ENCODE measurements at regions not wholly inside any gene's neighbourhood (a gene's known extent, or its start where the extent isn't known, plus 50 kb on each side); places are given as distances from the start of the nearest gene placed in this dataset.

- DNase-seq (ENCODE audit: low read depth in 4 of 4, low spot score in 3 of 4): no peak
Measured at GRCh38 chr9:80072451-80072850, 500.7 kb downstream of the TLE4 start.

- no peak for DNase-seq (ENCODE audit: low read depth in 4 of 4, low spot score in 3 of 4)
Measured at GRCh38 chr9:80070071-80070742, 498.4 kb downstream of the TLE4 start.

- DNase-seq (ENCODE audit: low read depth in 4 of 4, low spot score in 3 of 4): no peak
Measured at GRCh38 chr9:80066931-80067330, 495.2 kb downstream of the TLE4 start.

GRCh38 chr9:80062567-80062966, 490.8 kb downstream of the TLE4 start:
- DNase-seq (ENCODE audit: low read depth in 4 of 4, low spot score in 3 of 4): no peak

GRCh38 chr9:80061940-80062339, 490.2 kb downstream of the TLE4 start:
- no peak for DNase-seq (ENCODE audit: low read depth in 4 of 4, low spot score in 3 of 4)

- no peak for DNase-seq (ENCODE audit: low read depth in 4 of 4, low spot score in 3 of 4)
Measured at GRCh38 chr9:80061096-80061495, 489.3 kb downstream of the TLE4 start.

- no peak for DNase-seq (ENCODE audit: low read depth in 4 of 4, low spot score in 3 of 4)
Measured at GRCh38 chr9:80059979-80060378, 488.2 kb downstream of the TLE4 start.

GRCh38 chr9:80059191-80059590, 487.4 kb downstream of the TLE4 start:
- no peak for DNase-seq (ENCODE audit: low read depth in 4 of 4, low spot score in 3 of 4)

- DNase-seq (ENCODE audit: low read depth in 4 of 4, low spot score in 3 of 4): no peak
Measured at GRCh38 chr9:80052830-80053229, 481.1 kb downstream of the TLE4 start.

GRCh38 chr9:80049096-80049782, 477.5 kb downstream of the TLE4 start:
- DNase-seq (ENCODE audit: low read depth in 4 of 4, low spot score in 3 of 4): no peak

- DNase-seq (ENCODE audit: low read depth in 4 of 4, low spot score in 3 of 4): no peak
Measured at GRCh38 chr9:80046481-80046880, 474.7 kb downstream of the TLE4 start.

GRCh38 chr9:80041821-80042220, 470.1 kb downstream of the TLE4 start:
- DNase-seq (ENCODE audit: low read depth in 4 of 4, low spot score in 3 of 4): no peak

GRCh38 chr9:80040457-80040856, 468.7 kb downstream of the TLE4 start:
- DNase-seq (ENCODE audit: low read depth in 4 of 4, low spot score in 3 of 4): no peak

GRCh38 chr9:80030801-80031200, 459.0 kb downstream of the TLE4 start:
- DNase-seq (ENCODE audit: low read depth in 4 of 4, low spot score in 3 of 4): no peak

- no peak for DNase-seq (ENCODE audit: low read depth in 4 of 4, low spot score in 3 of 4)
Measured at GRCh38 chr9:80028501-80028900, 456.7 kb downstream of the TLE4 start.

GRCh38 chr9:80025796-80026520, 454.2 kb downstream of the TLE4 start:
- DNase-seq (ENCODE audit: low read depth in 4 of 4, low spot score in 3 of 4): no peak

GRCh38 chr9:80025131-80025530, 453.4 kb downstream of the TLE4 start:
- DNase-seq (ENCODE audit: low read depth in 4 of 4, low spot score in 3 of 4): no peak

- DNase-seq (ENCODE audit: low read depth in 4 of 4, low spot score in 3 of 4): no peak
Measured at GRCh38 chr9:80020530-80020929, 448.8 kb downstream of the TLE4 start.

GRCh38 chr9:80020056-80020455, 448.3 kb downstream of the TLE4 start:
- no peak for DNase-seq (ENCODE audit: low read depth in 4 of 4, low spot score in 3 of 4)

GRCh38 chr9:80013891-80014290, 442.1 kb downstream of the TLE4 start:
- no peak for DNase-seq (ENCODE audit: low read depth in 4 of 4, low spot score in 3 of 4)

- no peak for DNase-seq (ENCODE audit: low read depth in 4 of 4, low spot score in 3 of 4)
Measured at GRCh38 chr9:80012557-80013330, 441.0 kb downstream of the TLE4 start.
